HG02852 (cell line): ENCODE measurements at regions not wholly inside any gene's neighbourhood (a gene's known extent, or its start where the extent isn't known, plus 50 kb on each side); places are given as distances from the start of the nearest gene placed in this dataset.

Source experiments
- ATAC-seq: cut with Tn5 transposase; IDR thresholded peaks from one replicate; pipeline ENCODE4 v1.9.1; 2021; ENCODE audit warnings: mild to moderate bottlenecking, moderate library complexity; ENCODE audit not compliant: unreplicated experiment

- no peak for ATAC-seq
Measured at GRCh38 chr10:3549118-3549517, 235.9 kb downstream of the KLF6 start.

- no peak for ATAC-seq
Measured at GRCh38 chr10:3548702-3549101, 236.3 kb downstream of the KLF6 start.

- ATAC-seq: no peak
Measured at GRCh38 chr10:3548076-3548475, 236.9 kb downstream of the KLF6 start.

- ATAC-seq: no peak
Measured at GRCh38 chr10:3544561-3544960, 240.4 kb downstream of the KLF6 start.

- no peak for ATAC-seq
Measured at GRCh38 chr10:3542185-3542611, 242.8 kb downstream of the KLF6 start.

- no peak for ATAC-seq
Measured at GRCh38 chr10:3539696-3540383, 245.2 kb downstream of the KLF6 start.

GRCh38 chr10:3538656-3539531 lies 246.1 kb downstream of the KLF6 start:
- no peak for ATAC-seq

- no peak for ATAC-seq
Measured at GRCh38 chr10:3538291-3538655, 246.7 kb downstream of the KLF6 start.

GRCh38 chr10:3537518-3537917 lies 247.5 kb downstream of the KLF6 start:
- ATAC-seq: no peak

- ATAC-seq: no peak
Measured at GRCh38 chr10:3535001-3535400, 250.0 kb downstream of the KLF6 start.

GRCh38 chr10:3534433-3534832 lies 250.6 kb downstream of the KLF6 start:
- ATAC-seq: no peak

- no peak for ATAC-seq
Measured at GRCh38 chr10:3533296-3533695, 251.7 kb downstream of the KLF6 start.

- no peak for ATAC-seq
Measured at GRCh38 chr10:3532644-3533043, 252.4 kb downstream of the KLF6 start.

GRCh38 chr10:3531670-3532069 lies 253.3 kb downstream of the KLF6 start:
- no peak for ATAC-seq

- ATAC-seq: no peak
Measured at GRCh38 chr10:3530783-3531645, 254.0 kb downstream of the KLF6 start.

GRCh38 chr10:3530346-3530745 lies 254.7 kb downstream of the KLF6 start:
- ATAC-seq: no peak

- no peak for ATAC-seq
Measured at GRCh38 chr10:3529691-3530090, 255.3 kb downstream of the KLF6 start.

- ATAC-seq: no peak
Measured at GRCh38 chr10:3528823-3529403, 256.1 kb downstream of the KLF6 start.

- ATAC-seq: no peak
Measured at GRCh38 chr10:3528271-3528670, 256.7 kb downstream of the KLF6 start.

- ATAC-seq: no peak
Measured at GRCh38 chr10:3527869-3528268, 257.1 kb downstream of the KLF6 start.
